ENCODE measurements at regions not wholly inside any gene's neighbourhood (a gene's known extent, or its start where the extent isn't known, plus 50 kb on each side); places are given as distances from the start of the nearest gene placed in this dataset.

DNA sequence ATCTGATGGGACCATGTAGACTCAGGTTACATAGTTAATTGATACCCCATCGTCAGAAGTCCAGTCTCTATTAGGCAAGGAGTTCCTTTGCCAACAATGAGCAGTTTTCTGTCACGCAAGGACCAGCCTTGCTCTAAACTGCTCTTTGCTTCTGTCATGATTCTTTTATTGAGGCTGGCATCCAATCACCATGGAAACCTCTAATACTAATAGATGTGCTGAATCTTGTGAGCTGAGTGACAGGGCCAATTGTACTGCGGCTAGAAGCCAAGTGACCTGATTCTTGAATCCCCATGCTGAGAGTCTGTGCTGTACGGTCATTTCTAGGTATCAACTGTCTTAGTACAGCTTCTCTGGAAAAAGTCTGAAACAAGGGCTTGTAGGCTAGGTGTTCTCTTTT is 395.6 kb downstream of the RND3 start:
- TF ChIP-seq, protein P1, sequence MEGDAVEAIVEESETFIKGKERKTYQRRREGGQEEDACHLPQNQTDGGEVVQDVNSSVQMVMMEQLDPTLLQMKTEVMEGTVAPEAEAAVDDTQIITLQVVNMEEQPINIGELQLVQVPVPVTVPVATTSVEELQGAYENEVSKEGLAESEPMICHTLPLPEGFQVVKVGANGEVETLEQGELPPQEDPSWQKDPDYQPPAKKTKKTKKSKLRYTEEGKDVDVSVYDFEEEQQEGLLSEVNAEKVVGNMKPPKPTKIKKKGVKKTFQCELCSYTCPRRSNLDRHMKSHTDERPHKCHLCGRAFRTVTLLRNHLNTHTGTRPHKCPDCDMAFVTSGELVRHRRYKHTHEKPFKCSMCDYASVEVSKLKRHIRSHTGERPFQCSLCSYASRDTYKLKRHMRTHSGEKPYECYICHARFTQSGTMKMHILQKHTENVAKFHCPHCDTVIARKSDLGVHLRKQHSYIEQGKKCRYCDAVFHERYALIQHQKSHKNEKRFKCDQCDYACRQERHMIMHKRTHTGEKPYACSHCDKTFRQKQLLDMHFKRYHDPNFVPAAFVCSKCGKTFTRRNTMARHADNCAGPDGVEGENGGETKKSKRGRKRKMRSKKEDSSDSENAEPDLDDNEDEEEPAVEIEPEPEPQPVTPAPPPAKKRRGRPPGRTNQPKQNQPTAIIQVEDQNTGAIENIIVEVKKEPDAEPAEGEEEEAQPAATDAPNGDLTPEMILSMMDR (IDR thresholded peaks at IDR 0.05), result no peak
- TF ChIP-seq POLR2A (IDR thresholded peaks at IDR 0.05), result no peak
